T-helper 2 cell treated with Interferon-gamma antibody and Interleukin-4, amounts not matched to agents 100 ng/mL and 5 ng/mL, for 36 hours (primary cell): ENCODE measurements at regions not wholly inside any gene's neighbourhood (a gene's known extent, or its start where the extent isn't known, plus 50 kb on each side); places are given as distances from the start of the nearest gene placed in this dataset.

ENCODE experiments used
- intact Hi-C: fragments of 100-400 bp; cut with micrococcal nuclease; formaldehyde crosslinking; loops from one replicate; pipeline ENCODE4 v1.15.1; 2023

DNA sequence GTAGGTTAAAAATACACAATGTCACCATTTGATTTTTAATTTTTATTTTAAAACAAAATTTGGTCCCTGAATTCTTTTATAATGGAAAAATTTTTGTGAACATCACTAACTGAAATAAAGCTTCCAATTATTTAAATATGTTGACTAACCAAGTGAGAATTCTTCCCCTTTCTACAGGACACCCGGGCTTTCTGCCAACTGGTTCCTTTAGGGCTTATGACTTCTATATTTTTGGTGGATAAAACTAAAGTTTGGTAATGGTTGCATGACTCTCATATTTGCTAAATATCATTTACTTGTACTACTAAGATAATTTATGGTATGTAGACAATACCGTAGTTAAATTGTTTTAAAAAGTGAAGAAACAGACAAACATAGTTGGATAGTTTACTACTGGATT, 291.0 kb upstream of the DOK6 start:
- intact Hi-C loops = no loop called here

DNA sequence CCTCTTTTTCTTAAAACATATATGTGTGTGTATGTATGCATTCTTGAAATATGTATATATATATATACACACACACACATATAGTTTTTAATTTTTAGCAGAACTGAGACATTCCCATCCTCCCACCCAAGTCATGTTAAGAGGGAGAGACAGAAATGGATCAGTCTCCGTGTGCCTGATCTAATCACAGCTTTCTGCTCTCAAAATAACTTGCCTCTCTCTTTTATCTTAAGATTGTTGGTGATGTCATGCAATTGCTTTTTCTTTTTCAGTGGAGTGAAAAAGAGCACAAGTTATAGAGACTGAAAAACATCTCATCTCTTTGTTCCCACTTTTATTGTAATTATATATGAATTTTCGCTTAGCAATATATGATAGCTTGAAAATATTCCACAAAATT, 279.9 kb upstream of the DOK6 start:
- intact Hi-C loops = no loop called here

DNA sequence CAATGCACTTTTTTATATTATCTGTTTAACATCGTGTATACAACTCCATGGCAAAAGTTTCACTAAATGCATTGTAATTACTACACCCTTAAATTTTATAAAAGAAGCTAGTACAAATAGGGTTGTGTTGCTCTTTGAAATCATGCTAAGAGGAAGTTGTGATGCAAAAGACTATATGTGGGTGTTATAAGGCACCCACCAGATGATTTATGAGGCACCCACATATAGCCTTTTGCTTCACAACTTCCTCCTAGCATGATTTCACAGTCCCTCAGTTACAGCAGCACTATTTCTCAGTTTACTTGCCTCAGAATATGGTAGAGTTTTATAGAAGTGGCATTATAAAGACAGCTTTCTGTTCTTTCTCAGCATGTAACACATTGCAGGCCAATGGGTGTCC, 277.3 kb upstream of the DOK6 start:
- intact Hi-C loops = no loop called here

DNA sequence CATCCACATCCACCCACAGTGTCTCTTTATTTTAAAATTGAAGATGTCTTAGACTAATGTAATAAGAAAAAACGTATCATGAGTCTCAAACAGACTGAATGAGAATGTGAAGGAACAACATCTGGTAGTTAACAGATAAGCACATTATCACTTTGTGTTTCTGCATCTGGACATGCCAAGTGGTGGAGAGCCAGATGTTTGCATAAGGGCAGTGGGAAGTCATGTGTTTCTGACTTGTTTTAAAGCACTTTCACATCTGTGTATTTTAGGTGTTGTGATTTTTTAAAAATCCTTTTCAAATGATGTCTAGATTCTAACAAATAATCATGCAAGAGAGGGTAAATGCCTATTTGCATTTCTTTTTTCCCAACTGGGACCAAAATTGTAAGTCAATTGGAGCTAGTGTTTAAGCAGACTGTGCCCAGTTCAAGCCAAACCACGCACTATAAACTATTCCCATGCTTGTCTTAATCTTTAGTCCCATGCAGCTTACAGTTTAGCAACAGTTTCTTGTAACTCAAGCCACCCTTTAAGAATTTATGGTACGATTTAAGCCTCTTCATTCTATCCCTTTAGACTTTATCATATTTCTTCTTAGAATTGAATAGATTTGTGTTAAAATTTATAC, 272.7 kb upstream of the DOK6 start:
- intact Hi-C loops = no loop called here

DNA sequence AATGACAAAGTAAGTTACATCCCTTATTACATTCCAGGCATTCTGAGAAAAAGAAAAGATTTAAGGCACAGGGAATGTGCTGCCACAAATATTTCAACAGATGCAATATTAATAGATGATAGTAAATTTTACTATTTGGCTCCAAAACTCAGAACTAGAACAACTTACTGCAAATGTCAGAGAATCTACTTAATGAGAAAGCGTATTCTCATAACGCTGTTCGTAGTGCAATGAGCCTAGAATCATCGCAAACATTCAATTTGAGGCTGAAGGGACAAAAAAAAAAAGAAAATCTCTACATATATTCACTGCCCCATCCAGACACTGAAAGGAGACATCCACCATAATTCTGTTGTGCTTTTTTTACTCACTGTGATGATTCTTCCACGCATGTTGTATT, 272.1 kb upstream of the DOK6 start:
- intact Hi-C loops = no loop called here

DNA sequence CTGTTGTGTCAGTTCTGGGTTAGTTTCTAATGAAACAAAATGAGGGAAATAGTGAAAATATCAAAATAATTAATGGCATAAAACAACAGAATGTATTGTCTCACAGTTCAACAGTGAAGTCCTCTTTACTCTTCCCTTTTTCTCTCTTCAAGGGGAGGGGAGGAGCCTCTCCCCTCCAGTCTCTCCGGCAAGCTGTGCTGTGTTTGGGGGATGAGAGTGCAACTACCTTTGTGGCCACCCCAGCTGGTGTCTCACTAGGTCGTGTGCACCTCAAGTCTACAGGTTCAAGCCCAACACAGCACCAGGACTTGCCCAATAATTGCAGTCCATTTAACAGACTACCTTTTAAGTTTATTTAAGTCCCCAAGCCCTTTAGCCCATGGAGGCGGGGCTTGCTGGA, 271.7 kb upstream of the DOK6 start:
- intact Hi-C loops = no loop called here

DNA sequence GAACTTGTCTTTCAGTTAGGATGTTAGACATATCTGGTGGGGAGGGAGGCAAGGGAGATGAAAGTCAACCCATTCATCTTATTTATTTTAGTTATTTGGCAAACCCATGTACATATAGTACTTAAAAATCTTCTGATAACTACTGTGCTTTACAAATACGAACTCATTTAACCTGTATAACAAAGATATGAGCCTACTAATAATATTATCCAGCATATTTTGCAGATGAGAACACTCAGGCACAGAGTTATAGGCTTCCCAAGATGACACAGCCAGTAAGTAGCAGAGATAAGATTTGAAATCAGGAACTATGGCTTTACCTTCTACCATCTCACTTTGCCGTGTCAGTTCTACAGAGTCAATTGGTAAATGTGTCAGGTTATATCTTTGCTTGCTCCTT, 262.6 kb upstream of the DOK6 start:
- intact Hi-C loops = no loop called here

DNA sequence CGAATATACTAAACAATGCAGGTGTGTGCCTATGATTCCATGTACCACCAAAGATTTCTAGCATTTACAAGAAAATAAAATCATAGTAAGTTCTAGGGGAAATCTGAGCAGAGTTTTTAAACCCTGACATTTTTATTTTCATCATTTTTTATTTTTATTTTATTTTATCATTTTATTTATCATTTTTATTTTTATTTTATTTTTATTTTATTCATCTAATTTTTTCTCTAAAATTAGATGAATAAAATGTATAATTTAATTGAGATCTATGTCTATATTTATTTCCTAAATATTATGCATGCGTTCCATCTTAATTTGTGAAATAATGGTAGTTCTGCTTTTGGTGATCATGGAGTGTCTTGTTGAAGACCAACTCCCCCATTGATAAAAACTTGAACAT, 257.6 kb upstream of the DOK6 start:
- intact Hi-C loops = no loop called here

DNA sequence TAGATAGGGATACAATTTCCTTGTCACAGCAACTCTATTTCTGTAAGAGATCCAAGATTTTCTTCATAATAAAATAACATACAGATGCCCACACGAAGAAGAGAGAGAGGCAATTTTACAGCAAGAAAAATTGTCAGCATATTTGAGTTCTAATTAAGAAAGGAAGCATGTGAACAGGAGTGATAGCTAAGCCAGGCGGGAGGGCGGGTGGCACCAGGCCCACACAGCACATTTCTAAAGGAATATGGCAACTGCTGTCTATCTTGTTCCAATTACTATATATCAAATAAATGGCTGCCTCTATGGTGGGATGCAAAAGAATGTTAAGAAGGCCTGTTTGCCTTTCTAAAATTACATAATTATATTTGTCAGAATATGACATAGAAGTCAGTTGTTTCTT, 248.3 kb upstream of the DOK6 start:
- intact Hi-C loops = no loop called here

DNA sequence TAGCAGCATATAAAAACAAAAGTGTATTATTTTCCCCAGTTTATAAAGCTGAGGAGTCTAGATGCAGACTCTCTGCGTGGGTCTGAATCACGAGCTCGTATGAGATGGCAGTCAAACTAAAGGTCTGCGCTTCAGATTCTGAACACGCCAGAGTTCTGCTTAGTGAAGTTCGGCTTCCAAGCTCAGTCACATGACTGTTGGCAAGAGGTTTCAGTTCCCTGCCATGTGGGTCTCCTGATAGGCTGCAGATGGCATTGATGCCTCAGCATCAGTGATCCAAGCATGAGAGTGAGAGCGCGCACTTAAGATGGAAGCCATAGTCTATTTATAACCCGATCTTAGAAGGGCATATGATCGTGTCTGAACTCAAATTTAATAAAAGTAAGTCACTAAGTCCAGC, 242.8 kb upstream of the DOK6 start:
- intact Hi-C loops = no loop called here

DNA sequence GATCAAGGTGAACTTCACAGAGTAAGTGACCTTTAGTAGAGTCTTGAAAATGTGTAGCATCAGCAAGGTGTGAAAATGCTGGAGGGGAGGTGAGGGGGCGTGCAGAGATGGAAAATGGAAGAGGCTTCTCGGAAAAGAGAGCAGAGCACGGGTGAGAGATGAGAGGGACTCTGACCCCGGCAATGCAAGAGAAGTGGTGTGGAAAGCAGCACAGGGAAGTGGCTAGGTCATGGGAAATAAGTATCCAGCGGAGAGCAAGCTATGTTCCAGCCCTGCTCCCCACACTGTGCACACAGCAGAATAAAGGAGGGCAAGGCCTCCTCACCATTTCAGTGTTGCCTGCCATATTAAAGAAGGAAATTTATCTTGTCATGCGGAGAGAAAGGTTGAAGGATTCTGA, 241.7 kb upstream of the DOK6 start:
- intact Hi-C loops = no loop called here

DNA sequence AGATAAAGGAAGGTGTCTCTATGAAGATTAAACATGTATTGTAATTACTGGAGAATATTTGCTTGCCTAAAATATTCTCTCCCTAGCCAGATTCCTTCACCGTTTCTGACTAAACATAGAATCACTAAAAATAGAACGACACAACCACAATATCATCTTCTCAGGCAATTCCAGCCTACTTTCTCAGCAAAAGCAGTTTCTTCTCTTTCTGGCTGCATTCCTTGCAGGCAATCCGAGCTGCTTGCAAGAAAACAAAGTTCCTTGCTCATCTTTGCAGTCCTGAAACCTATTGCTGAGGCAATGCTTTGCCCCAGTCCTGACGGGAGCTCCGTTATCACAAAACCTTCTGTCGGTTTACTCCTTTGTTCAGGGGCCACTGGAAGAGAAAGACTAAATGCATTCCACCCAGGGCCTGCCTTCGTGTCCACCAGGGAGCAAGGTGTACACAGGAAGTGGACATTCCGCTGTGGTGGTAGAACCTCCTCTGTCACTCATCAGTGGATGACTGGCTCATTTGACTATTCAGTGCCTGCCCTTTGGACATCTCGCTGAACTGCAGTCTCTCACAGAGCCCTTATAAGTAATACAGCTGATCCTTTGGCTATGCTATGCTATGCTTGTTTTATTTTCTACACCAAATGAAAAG, 239.2 kb upstream of the DOK6 start:
- intact Hi-C loops = no loop called here

DNA sequence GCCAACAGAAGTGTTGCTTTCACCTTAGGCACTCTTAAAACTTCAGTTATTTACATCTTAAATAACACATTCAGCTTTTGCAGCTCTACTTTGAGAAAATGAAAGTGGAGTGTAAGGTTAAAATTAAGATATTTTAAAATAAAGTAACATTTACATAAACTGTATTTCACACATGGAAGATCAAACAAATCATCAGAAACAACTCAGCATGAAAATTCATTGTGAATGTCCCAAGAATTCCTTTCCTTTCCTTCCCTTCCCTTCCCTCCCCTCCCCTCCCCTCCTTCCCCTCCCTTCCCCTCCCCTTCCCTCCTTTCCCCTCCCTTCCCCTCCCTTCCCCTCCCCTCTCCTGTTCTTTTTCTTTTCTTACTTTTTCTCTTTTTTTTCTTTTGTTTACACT, 238.0 kb upstream of the DOK6 start:
- intact Hi-C loops = no loop called here

DNA sequence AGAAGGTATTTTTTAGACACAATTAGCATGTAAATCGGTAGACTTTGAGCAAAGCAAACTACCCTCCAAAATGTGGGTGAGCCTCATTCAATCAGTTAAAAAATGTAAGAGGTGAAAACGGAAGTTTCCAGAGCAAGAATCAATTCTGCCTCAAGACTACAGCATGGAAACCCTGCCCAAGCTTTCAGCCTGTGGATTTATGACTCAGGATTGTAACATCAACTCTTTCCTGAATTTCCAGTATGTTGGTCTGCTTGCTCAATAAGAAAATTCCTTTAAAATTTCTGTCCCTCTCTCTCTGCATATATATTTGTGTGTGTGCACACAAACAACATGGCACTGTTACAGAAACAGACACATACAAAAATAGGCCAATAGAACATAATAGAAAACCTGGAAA, 228.6 kb upstream of the DOK6 start:
- intact Hi-C loops = no loop called here

DNA sequence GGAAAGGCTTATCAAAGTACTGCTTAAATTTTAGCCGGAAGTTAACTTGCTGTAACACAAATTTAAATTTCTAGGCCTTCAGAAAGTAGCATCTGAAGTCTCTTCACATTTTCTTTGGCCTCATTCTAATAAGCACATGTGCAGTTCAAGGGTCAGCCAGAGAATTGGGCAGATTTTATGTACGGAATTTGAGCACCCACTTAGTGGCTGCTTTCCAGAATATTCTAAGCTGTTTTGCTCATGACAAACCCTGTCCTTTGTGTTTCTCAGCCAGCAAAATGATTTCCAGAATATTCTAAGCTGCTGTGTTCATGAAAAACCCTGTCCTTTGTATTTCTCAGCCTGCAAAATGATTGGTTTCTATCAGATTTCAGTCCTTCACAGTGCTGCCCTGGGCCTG, 225.0 kb upstream of the DOK6 start:
- intact Hi-C loops = no loop called here

DNA sequence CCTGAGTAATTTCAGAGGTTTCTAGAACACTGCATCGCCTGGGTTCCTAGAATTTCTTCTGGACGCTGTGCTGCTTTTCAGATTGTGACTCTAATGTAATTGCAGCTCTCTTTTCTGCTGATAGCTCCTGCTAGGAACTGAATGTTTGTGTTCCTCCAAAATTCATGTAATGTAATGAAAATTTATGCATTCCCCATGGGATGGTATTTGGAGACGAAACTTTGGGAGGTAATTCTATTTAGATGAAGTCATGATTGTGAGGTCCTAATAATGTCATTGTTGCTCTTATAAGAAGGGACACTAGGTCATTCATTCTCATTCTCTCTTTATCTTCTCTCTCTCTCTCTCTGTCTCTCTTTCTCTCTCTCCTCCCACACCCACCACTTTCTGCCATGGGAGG, 223.9 kb upstream of the DOK6 start:
- intact Hi-C loops = no loop called here

DNA sequence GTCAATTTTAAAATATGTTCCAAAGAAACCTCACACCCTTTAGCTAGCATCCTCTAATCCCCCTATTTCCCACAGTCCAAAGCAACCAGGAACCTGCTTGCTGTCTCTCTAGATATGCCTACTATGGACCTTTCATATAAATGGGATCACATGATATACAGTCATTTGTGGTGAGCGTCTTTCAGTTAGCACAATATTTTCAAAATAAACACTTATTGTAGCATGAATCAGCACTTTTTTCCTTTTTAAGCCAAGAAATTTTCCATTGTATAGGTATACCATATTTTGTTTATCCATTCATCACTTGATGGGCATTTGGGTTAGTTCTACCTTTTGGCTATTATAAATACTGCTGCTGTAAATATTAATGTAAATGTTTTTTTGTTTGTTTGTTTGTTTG, 223.0 kb upstream of the DOK6 start:
- intact Hi-C loops = no loop called here

DNA sequence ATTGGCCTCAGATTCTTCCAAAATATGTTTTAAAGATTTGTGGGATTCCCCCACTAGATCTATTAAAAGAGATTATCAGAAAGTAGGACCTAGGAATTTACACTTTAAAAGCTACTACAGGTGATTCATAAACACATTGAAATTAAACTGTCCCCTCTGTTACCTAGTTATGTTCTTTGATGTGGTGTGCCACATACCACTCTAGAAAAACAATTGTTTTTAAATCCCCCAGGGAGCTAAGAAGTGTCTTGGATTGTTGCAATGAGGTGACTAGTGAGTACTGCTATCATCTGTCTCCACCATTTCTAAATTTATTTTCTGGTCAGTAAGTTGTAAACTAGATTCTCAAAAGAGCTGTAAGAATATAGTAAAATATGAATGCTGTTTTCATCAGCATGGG, 214.5 kb upstream of the DOK6 start:
- intact Hi-C loops = no loop called here

DNA sequence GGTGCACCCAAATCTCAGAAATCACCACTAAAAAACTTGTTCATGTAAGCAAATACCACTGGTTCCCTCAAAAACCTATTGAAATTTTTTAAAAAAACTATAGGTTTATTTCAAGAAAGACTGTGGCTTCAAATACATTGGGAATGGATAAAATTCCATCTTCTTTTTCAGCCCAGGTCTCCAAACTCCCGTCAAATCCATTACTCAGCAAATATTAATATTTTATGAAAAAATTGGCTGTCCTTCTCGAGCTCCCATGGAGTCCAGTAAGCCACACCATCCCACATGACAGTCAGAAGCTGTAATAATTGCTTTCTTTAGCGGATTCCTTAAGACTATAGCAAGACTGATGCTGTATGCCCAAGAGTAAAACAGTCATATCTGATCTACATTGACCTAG, 204.4 kb upstream of the DOK6 start:
- intact Hi-C loops = no loop called here

DNA sequence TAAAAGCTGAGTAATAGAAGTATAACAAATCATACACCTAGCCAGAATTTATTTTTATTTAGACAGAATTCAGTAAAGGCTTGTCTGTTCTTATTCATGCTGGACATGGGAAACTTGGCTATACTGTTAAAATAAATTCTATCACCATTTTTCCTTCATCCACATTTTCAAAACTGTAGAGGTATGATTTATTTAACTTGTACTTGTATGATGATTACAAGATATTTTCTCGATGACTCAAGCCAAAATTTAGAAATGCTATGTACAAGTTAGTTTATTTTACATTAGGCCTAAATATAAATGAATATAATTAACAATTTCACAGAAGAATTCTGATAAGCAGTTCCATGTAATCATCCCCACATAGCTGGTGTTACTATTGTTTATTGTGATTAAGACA, 194.8 kb upstream of the DOK6 start:
- intact Hi-C loops = no loop called here

DNA sequence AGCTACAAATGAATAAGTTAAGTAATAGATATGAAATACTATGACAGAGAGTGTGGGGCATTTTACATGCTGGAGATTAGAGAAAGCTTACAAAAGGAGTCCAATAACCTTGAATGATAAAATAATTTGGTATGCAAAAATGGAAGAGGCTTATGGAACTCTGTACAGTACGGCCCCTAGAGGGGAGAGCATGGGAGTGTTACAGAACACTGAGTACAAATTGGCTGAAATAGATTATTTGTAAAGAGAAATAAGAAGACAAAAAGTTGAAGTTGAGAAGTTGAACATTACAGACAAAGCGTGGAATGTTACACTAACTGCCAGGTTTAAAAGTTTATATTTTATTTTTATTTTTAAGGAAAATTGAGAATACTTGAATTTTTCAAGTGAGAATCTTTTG, 192.1 kb upstream of the DOK6 start:
- intact Hi-C loops = no loop called here

DNA sequence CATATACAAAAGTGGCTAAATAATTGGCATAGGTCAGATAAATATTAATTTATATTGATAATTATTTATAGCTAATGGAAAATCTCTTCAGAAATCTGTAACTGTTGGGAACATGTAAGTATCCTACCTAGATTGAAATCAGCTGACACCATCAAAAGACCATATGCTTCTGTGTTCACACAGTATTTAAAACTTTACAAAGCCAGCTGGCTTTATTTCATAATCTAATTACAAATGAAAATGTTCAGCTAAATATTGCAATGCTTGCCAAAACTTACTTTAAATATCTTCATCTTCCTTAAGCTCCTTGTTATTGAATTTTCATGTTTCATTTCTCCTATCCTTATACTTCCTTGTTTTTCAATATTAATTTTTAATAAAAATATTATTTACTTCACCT, 190.9 kb upstream of the DOK6 start:
- intact Hi-C loops = no loop called here

DNA sequence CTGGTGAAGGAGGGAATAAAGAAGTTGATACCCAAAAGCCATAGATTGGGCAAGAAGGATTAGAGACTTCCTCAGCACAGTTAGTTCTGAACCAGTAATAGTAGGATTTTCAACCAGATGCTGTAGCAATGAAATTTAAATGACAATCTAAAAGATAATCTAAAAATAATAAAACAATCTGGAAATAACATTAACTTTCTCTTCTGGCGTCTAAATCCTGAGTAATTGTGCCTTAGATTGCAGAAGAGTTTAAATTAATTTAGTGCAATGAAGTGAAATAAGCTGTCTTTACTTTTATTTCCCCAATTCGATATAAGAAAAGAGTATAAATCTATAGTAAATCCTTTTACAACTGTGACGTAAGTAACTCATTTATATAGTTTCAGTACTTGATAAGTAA, 186.8 kb upstream of the DOK6 start:
- intact Hi-C loops = no loop called here

DNA sequence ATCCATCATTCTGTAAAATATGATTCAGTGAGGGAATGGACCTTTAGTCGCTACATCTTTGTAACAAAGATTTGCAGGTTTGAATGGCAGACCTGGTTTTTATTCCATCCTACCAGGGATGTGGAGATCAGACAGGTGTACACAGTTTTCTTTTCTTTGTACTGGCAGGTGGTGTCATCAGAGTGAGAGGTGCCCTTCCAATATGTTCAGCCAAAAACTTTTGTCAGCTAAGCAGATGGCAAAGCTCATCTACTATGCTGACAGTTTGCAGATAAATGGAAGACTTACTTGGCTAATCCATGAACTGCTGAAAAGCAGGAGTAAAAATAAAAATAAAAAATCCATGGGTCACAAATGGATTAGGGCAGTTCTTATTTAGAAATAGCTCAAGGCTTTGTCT, 185.5 kb upstream of the DOK6 start:
- intact Hi-C loops = no loop called here
